ENCODE measurements at regions not wholly inside any gene's neighbourhood (a gene's known extent, or its start where the extent isn't known, plus 50 kb on each side); places are given as distances from the start of the nearest gene placed in this dataset.

DNA sequence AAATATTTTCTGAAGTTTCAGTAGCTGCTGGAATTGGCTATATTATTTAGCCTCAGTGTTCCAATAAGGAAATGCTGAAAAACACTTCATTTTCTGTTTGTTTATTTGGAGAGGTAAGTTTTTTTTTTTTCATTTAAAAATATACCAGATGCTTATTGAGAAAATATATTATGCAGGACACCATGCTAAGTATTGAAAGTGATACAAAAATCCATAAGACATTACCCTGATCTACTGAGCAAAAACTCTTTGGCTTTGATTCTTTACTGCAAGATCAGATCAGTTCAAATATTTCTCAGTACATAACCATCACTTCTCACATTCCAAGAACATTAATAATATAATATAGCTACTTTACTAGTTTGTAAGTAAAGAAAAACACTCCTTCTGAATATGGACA is 123.4 kb upstream of the PACRGL start:
- H3K4me3 ChIP-seq (ENCODE audit: insufficient read depth, low read depth, low read length) = no peak overlapping the region
- H3K14ac ChIP-seq (replicated peaks; ENCODE audit: low read depth, low read length) = no peak overlapping the region
- dilution Hi-C loops (cut with HindIII; ENCODE audit: low sequenced_read_pairs, unreplicated experiment) = no loop called here
- no peaks in the 10 kb centered on the region for H4K20me1 ChIP-seq (ENCODE audit: insufficient read depth, low read length)
- H4K91ac ChIP-seq (ENCODE audit: insufficient read depth, low read depth, low read length) = no peak overlapping the region
- H4K5ac ChIP-seq (ENCODE audit: low read depth, low read length) = no peak overlapping the region
- H2BK15ac ChIP-seq (ENCODE audit: low read depth, low read length) = no peak overlapping the region
- TF ChIP-seq MXI1 (IDR thresholded peaks at IDR 0.05; ENCODE audit: borderline replicate concordance, low read depth, low read length) = no peak
- TF ChIP-seq RAD21 (IDR thresholded peaks at IDR 0.05; ENCODE audit: low read length) = no peak
- no peak for TF ChIP-seq CEBPB (IDR thresholded peaks at IDR 0.05; ENCODE audit: low read depth, low read length)
- no peak for TF ChIP-seq MAZ (IDR thresholded peaks at IDR 0.05; ENCODE audit: borderline replicate concordance, low read depth, low read length)
- TF ChIP-seq CHD1 (IDR thresholded peaks at IDR 0.05; ENCODE audit: low read depth, low read length) = no peak
- no peak for TF ChIP-seq NFE2L2 (IDR thresholded peaks at IDR 0.05; ENCODE audit: low read depth, low read length)
- TF ChIP-seq RFX5 (IDR thresholded peaks at IDR 0.05; ENCODE audit: low read depth, low read length) = no peak
- TF ChIP-seq FOS (IDR thresholded peaks at IDR 0.05; ENCODE audit: low read depth, low read length) = no peak
- TF ChIP-seq, protein P1, sequence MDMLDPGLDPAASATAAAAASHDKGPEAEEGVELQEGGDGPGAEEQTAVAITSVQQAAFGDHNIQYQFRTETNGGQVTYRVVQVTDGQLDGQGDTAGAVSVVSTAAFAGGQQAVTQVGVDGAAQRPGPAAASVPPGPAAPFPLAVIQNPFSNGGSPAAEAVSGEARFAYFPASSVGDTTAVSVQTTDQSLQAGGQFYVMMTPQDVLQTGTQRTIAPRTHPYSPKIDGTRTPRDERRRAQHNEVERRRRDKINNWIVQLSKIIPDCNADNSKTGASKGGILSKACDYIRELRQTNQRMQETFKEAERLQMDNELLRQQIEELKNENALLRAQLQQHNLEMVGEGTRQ (IDR thresholded peaks at IDR 0.05; ENCODE audit: low read depth, low read length) = no peak
- TF ChIP-seq POLR2A (IDR thresholded peaks at IDR 0.05; ENCODE audit: low read depth, low read length) = no peak
- ChIA-PET POLR2A (ENCODE audit: unreplicated experiment) (no interaction called here), CTCF (interaction anchor here (0.6 to 0.7 kb wide), 3 partner anchors 52 to 1956 kb away, joined by 5 to 6 read pairs (median 5); no protein-coding TSS in a partner anchor)
- in situ Hi-C loops (cut with MboI; ENCODE audit: low sequenced_read_pairs) = no loop called here
- H2BK5ac ChIP-seq (ENCODE audit: low read depth, low read length, poor library complexity, severe bottlenecking) = no peak overlapping the region
- H3K23ac ChIP-seq (ENCODE audit: low read depth, low read length) = no peak overlapping the region
- H2AK9ac ChIP-seq (replicated peaks; ENCODE audit: low read depth, low read length, poor library complexity) = no peak overlapping the region
- no peak overlapping the region for H3K9ac ChIP-seq (ENCODE audit: low read depth, low read length)
- H3K4me1 ChIP-seq (ENCODE audit: control insufficient read depth, insufficient read depth, low read length) = no peaks in the 10 kb centered on the region
- H2AFZ ChIP-seq (replicated peaks; ENCODE audit: low read length, poor library complexity) = no peak overlapping the region
- no peak overlapping the region for H2AK5ac ChIP-seq (ENCODE audit: low read depth, low read length)
- no peak overlapping the region for H3K4me2 ChIP-seq (ENCODE audit: low read depth, low read length)
- no peaks in the 10 kb centered on the region for H3K9me3 ChIP-seq (ENCODE audit: control insufficient read depth, insufficient read depth, low read length)
- DNase-seq (peak; percentile 4), ATAC-seq (ENCODE audit: low read depth) (peak; percentile 46)
- H3K9me1 ChIP-seq (ENCODE audit: insufficient read depth, low read length) = no peaks in the 10 kb centered on the region
- H3K79me1 ChIP-seq (ENCODE audit: low read depth in 1 of 2, low read length in 2 of 2) = no peaks in the 10 kb centered on the region
- H3K27me3 ChIP-seq (ENCODE audit: control insufficient read depth, insufficient read depth, low read length) = no peaks in the 10 kb centered on the region
- H3K36me3 ChIP-seq (ENCODE audit: control insufficient read depth, insufficient read depth, low read length) = no peaks in the 10 kb centered on the region
- H3K18ac ChIP-seq (ENCODE audit: low read depth, low read length) = no peak overlapping the region
- no peak overlapping the region for H2BK120ac ChIP-seq (ENCODE audit: low read depth, low read length)
- no peak overlapping the region for H3K56ac ChIP-seq (ENCODE audit: extremely low read depth, insufficient read depth, low read length)
- H3K4ac ChIP-seq (ENCODE audit: low read depth, low read length) = no peak overlapping the region
- no peak overlapping the region for H2BK20ac ChIP-seq (ENCODE audit: low read depth, low read length)
- intact Hi-C loops (cut with micrococcal nuclease) = no loop called here
- no peak overlapping the region for H4K8ac ChIP-seq (ENCODE audit: low read depth in 2 of 2, low read length in 2 of 2)
- no TSS peak for BruUV-seq (replicated peaks)
- H3K27ac ChIP-seq (ENCODE audit: insufficient read depth, low read length) = no peak overlapping the region
